Hematopoietic multipotent progenitor cell treated with erythropoietin and hydrocortisone succinate and interleukin-3 and kit ligand, for 8 days (in vitro differentiated cells): ENCODE measurements at regions not wholly inside any gene's neighbourhood (a gene's known extent, or its start where the extent isn't known, plus 50 kb on each side); places are given as distances from the start of the nearest gene placed in this dataset.

Experiments
- DNase-seq: peaks from one replicate; pipeline ENCODE4 v3.0.0-alpha.2; 2015

DNA sequence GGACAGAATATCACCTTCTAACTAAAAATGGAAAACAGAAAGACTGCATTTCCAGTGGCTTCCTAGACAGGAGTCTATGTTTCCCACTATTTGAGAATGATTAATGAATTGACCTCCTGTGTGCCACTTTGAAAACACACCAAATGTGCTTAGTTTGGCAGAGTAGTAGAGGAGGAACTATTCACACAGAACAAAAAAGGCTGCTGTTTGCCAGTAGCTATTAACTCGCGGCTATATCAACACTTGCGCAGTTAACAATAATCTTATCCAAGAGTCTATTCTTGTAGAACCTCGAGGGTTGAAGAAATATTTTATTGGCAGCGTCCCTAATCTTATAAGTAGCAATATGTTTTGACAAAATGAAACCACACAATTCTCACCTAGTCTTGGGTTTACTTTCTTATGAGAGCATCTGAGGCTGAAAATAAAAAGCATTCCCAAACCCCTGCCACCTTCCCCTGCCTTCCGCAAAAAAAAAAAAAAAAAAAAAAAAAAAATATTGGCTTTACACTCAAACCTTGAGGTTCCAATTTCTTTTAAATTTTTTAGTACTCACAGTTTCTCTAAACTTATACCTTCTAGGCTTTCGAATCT lies 127.3 kb upstream of the FLRT2 start:
- no peak for DNase-seq

DNA sequence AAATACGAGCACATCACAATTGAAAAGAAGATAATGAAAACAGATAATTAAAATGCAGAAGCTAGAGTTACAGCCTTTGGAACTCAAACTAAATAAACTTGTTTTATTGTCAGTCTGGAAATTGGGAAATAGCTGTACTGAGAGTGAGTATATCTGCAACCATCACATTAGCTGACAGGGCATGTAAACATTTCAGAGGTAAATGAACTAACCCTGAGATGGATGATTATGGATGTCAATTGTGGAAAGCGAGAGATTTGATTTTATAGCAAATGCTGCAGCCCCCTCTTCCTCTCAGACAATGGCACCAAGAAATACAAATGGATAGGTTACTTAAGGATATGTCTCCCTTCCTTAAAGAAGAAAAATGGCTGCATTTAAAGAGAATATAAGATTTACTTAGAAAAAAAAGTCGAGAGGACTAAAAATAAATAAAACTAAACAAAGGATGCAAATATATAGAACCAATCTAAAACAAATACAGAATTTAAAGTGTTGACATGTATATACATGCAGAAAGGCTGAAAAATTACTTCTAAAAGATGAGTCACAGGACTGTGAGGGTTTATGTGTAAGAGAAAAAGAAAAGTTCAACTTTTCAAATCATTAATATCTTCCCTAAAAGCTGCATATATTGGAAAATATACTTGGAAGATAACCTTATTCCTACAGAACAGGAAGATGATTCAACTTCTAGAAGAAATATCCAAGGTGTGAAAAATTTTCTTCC lies 120.3 kb upstream of the FLRT2 start:
- no peak for DNase-seq

GRCh38 chr14:85412756-85413155 lies 117.2 kb upstream of the FLRT2 start:
- no peak for DNase-seq

- no peak for DNase-seq
Observed at GRCh38 chr14:85413836-85414526, 116.0 kb upstream of the FLRT2 start.

DNA sequence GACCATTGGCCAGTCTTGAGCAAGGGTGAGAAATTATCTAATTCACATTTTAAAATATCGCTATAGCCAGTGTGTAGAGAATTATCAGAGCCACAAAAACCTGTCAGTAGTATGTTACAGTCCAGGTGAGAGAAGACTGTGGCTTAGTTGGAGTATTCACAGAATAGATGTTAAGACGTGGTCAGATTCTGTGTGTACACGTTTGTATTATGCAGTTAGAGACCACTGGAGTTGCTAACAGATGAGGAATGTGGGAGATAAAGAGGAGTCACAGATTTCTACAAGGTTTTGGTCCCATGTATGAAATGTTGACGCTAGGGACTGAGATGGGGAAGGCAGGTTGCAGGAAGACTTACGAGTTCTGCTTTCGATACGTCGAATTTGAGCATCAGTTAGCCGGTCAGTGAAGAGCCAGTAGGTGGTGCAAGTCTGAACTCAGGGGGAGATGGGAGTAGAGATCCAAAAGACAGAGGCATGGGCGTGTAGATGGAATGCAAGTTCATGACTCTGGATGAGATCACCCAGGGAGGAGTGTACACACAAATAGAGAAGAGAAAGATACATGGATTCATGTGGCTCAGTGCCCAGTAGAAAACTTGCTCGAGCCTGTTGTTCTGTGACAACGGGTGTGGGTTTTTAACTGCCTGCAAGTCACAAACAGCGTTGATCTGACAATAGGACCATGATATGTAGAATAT lies 114.8 kb upstream of the FLRT2 start:
- no peak for DNase-seq

GRCh38 chr14:85416771-85417170 lies 113.2 kb upstream of the FLRT2 start:
- DNase-seq: no peak

GRCh38 chr14:85417396-85417795 lies 112.5 kb upstream of the FLRT2 start:
- DNase-seq: no peak

DNA sequence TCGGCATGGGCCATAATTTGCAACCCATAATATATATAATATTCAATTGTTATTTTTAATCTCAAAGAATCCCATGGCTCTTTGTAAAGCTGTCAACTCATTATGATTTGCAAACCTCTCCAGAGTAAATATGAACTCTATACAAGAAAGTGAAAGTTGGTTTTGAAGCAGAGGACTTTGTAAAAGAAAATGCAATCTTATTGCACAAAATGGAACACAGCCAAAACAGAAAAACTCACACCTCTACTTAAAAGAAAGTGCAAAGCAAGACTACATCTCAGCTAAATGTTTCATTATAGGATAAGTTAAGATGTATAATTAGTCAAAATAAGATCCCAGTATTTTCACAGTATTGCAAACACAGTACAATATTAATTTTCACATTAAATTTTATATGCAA lies 111.2 kb upstream of the FLRT2 start:
- DNase-seq: no peak

DNA sequence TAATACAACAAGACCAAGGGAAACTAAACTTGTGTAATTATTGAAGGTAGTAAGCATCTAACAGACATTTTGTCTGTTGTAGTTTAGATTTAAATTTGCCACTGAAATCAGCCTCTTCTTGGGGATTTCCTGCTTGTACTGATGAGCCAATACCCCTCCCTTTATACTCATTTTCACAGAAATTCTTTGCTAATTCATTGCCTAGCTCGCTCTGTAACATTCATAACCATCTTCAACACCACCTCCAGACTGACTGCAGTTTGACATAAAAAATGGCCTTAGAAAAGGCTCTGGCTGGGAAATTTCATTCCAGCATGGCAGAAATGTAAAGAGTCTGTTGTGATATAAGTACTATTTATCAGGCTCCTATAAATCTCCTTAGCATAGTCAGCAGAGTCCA lies 109.7 kb upstream of the FLRT2 start:
- no peak for DNase-seq

GRCh38 chr14:85420707-85421106 lies 109.2 kb upstream of the FLRT2 start:
- DNase-seq: no peak

- no peak for DNase-seq
Observed at GRCh38 chr14:85421186-85421877, 108.6 kb upstream of the FLRT2 start.

DNA sequence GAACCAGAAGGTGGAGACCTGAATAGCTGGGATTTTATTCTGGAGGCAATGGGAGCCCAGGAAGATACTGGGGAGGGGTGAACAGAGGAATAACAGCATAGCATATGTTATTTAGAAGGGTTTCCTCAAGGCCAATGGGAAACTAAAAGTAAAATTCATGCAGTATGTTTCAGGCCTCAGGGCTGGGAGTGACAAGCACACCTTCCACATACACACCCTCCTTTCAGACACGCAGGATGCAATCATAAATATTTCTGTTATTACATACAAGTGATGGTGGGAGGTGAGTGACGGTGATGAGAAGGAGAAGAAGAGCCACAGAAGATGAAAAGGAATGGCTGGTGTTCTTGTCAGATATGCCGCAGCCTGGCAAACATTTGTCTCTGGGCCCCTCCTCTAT lies 106.1 kb upstream of the FLRT2 start:
- no peak for DNase-seq

DNA sequence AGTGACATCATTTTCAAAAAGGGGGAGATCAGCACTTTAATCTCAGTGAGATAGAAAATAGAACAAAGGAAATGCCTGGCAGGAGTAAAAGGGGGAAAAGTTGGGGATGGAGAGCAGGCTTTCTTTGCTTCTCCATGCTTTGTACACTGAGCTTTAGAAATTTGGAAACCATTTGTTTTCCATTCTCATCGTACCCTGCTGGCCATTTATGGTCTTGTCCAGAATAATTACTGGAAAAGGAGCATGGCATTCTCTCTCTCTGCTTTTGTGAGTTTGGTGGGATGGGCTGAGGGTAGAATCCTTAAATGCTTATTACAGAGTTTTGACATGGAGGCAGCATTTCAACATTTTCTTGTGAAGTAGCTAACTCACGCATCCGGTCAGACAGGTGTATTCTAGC lies 104.4 kb upstream of the FLRT2 start:
- no peak for DNase-seq

GRCh38 chr14:85426068-85426935 lies 103.6 kb upstream of the FLRT2 start:
- DNase-seq: no peak

GRCh38 chr14:85428926-85429325 lies 101.0 kb upstream of the FLRT2 start:
- no peak for DNase-seq

GRCh38 chr14:85437148-85437547 lies 92.8 kb upstream of the FLRT2 start:
- DNase-seq: no peak

- DNase-seq: no peak
Observed at GRCh38 chr14:85438001-85438400, 91.9 kb upstream of the FLRT2 start.

- DNase-seq: no peak
Observed at GRCh38 chr14:85438481-85438942, 91.4 kb upstream of the FLRT2 start.

GRCh38 chr14:85439696-85440328 lies 90.1 kb upstream of the FLRT2 start:
- DNase-seq: no peak

GRCh38 chr14:85441909-85442643 lies 87.9 kb upstream of the FLRT2 start:
- no peak for DNase-seq

DNA sequence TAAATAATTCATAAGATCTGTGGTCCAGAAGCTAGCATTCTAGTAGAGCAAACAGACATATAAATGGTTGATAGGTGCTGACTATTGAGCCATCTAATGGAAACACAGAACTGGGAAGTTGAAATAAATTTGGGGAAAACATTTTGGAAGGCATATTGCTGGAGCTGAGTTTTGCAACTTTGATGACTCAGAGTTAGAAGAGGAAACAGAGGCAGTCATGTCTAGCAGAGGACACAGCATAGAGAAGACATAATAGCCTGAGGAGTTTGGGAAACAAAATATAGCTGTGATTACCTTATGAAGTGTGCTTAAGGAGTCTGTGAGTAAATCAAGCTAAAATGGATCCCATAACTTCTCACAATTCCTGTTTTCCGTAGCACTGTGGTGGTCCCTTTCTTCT lies 86.9 kb upstream of the FLRT2 start:
- DNase-seq: no peak
